PC-9 (cell line): ENCODE measurements at regions not wholly inside any gene's neighbourhood (a gene's known extent, or its start where the extent isn't known, plus 50 kb on each side); places are given as distances from the start of the nearest gene placed in this dataset.

ENCODE experiments used
- BruUV-seq: library from RNA; stranded (reverse); fragments of 400-500 nt; replicated peaks from 2 replicates; lab custom pipeline; 2021; lab: Mats Ljungman, UMichigan
- CTCF ChIA-PET: fragments of 300-600 bp; sonication (Branson Sonifier 250); formaldehyde crosslinking; loops from one replicate; lab custom pipeline; 2022; ENCODE audit warnings: antibody characterized with exemption; lab: Charles Lee
- POLR2A ChIA-PET: fragments of 300-600 bp; sonication (Branson Sonifier 250); formaldehyde crosslinking; loops from one replicate; lab custom pipeline; 2022; ENCODE audit warnings: antibody characterized with exemption; ENCODE audit not compliant: unreplicated experiment; lab: Charles Lee
- DNase-seq, 2 experiments: peaks; one replicate each; pipeline versions ENCODE4 v3.0.0 to v3.0.0-alpha.2; 2015 to 2022; ENCODE audit warnings: mixed read lengths in 1 of 2
- H2AFZ ChIP-seq: fragments of 200-600 bp; sonication (generic); 2 replicates; pipeline ENCODE4 v1.8.1; 2017; ENCODE audit warnings: antibody characterized with exemption
- H3F3A ChIP-seq: fragments of 200-600 bp; sonication (generic); 2 replicates; pipeline ENCODE4 v1.8.1; 2017; ENCODE audit warnings: antibody characterized with exemption, mild to moderate bottlenecking, low read depth; ENCODE audit not compliant: insufficient read depth
- H3K27ac ChIP-seq: fragments of 200-600 bp; sonication (generic); 2 replicates; pipeline ENCODE4 v1.6.1; 2016; ENCODE audit warnings: mixed run types
- H3K27me3 ChIP-seq: fragments of 200-600 bp; sonication (generic); 2 replicates; pipeline ENCODE4 v1.6.1; 2016; ENCODE audit warnings: low read depth, mixed run types; ENCODE audit not compliant: insufficient read depth
- H3K36me3 ChIP-seq: fragments of 200-600 bp; sonication (generic); 2 replicates; pipeline ENCODE4 v1.6.1; 2016; ENCODE audit warnings: low read depth, mixed run types
- H3K4me1 ChIP-seq: fragments of 200-600 bp; sonication (generic); replicated peaks from 2 replicates; pipeline ENCODE4 v1.6.1; 2016; ENCODE audit warnings: mixed run types; ENCODE audit not compliant: insufficient read depth
- H3K4me2 ChIP-seq: fragments of 200-600 bp; sonication (generic); 2 replicates; pipeline ENCODE4 v1.6.1; 2017; ENCODE audit warnings: mixed run types
- H3K4me3 ChIP-seq: fragments of 200-600 bp; sonication (generic); 2 replicates; pipeline ENCODE4 v1.6.1; 2016; ENCODE audit warnings: mixed run types
- H3K79me2 ChIP-seq: fragments of 200-600 bp; sonication (generic); 2 replicates; pipeline ENCODE4 v1.6.1; 2017; ENCODE audit warnings: low read depth, mixed run types
- H3K9me2 ChIP-seq: fragments of 200-600 bp; sonication (generic); 2 replicates; pipeline ENCODE4 v1.8.1; 2017; ENCODE audit warnings: mild to moderate bottlenecking; ENCODE audit not compliant: insufficient read depth
- H3K9me3 ChIP-seq: fragments of 200-600 bp; sonication (generic); 2 replicates; pipeline ENCODE4 v1.8.1; 2016; ENCODE audit warnings: low read depth; ENCODE audit not compliant: insufficient read depth
- H4K20me1 ChIP-seq: fragments of 200-600 bp; sonication (generic); 2 replicates; pipeline ENCODE4 v1.8.1; 2017; ENCODE audit not compliant: insufficient read depth
- EZH2 ChIP-seq: fragments of 200-600 bp; sonication (generic); IDR thresholded peaks from 2 replicates; pipeline ENCODE4 v1.8.0; 2017; ENCODE audit warnings: antibody characterized with exemption, low read depth
- intact Hi-C: fragments of 100-400 bp; cut with micrococcal nuclease; formaldehyde crosslinking; loops from one replicate; pipeline ENCODE4 v1.10.0; 2022; ENCODE audit not compliant: unreplicated experiment
- TF ChIP-seq, protein P1 (sequence below): fragments of 200-600 bp; sonication (generic); conservative IDR thresholded peaks from 2 replicates; pipeline ENCODE4 v1.6.1; 2017; ENCODE audit warnings: mixed run types, antibody characterized with exemption, mild to moderate bottlenecking, moderate library complexity

- TF ChIP-seq EZH2: no peak
- TF ChIP-seq, protein P1, sequence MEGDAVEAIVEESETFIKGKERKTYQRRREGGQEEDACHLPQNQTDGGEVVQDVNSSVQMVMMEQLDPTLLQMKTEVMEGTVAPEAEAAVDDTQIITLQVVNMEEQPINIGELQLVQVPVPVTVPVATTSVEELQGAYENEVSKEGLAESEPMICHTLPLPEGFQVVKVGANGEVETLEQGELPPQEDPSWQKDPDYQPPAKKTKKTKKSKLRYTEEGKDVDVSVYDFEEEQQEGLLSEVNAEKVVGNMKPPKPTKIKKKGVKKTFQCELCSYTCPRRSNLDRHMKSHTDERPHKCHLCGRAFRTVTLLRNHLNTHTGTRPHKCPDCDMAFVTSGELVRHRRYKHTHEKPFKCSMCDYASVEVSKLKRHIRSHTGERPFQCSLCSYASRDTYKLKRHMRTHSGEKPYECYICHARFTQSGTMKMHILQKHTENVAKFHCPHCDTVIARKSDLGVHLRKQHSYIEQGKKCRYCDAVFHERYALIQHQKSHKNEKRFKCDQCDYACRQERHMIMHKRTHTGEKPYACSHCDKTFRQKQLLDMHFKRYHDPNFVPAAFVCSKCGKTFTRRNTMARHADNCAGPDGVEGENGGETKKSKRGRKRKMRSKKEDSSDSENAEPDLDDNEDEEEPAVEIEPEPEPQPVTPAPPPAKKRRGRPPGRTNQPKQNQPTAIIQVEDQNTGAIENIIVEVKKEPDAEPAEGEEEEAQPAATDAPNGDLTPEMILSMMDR: no peak
- BruUV-seq: no TSS peak
- Histone ChIP-seq H4K20me1 (no peaks in the 10 kb centered on the region), H2AFZ (no peak overlapping the region), H3K79me2 (no peaks in the 10 kb centered on the region), H3K9me3 (no peaks in the 10 kb centered on the region), H3K4me1 (no peaks in the 10 kb centered on the region), H3K9me2 (no peaks in the 10 kb centered on the region), H3K27ac (no peak overlapping the region), H3K27me3 (no peaks in the 10 kb centered on the region), H3K4me3 (no peak overlapping the region), H3F3A (no peaks in the 10 kb centered on the region), H3K4me2 (no peak overlapping the region), H3K36me3 (no peaks in the 10 kb centered on the region)
- DNase-seq: no peak
- POLR2A ChIA-PET: no interaction called here
- intact Hi-C loops: no loop called here
- CTCF ChIA-PET: no interaction called here
Measured at GRCh38 chr3:67204951-67205350, 206.8 kb downstream of the KBTBD8 start.

GRCh38 chr3:67215690-67216089 is 217.6 kb downstream of the KBTBD8 start:
- no peaks in the 10 kb centered on the region for H3F3A ChIP-seq
- intact Hi-C loops: no loop called here
- CTCF ChIA-PET: no interaction called here

DNA sequence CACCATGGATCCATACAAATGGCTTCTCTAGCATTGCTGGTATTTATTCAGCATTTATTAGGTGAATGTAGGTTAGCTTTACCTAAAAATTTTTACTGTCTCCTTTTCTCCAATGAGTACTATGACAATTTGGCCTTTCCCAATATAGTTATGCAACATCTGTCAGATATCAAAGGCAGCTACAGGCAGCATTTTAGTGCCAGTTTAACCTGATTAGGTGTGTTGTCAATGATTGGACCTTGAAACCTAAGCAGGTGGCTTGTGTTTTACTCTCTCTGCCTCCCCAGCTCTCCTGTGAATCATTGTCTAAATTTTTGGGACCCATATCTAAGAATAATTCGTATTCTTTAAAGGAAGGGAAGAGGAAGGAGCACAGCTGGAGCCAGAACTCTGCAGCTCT is 228.9 kb downstream of the KBTBD8 start:
- TF ChIP-seq, protein P1: no peak
- no peak for TF ChIP-seq EZH2
- H3F3A ChIP-seq: no peaks in the 10 kb centered on the region
- no peaks in the 10 kb centered on the region for H3K79me2 ChIP-seq
- H2AFZ ChIP-seq: no peak overlapping the region
- no peaks in the 10 kb centered on the region for H3K27me3 ChIP-seq
- no peaks in the 10 kb centered on the region for H3K9me2 ChIP-seq
- BruUV-seq: no TSS peak
- H3K27ac ChIP-seq: no peak overlapping the region
- H3K4me1 ChIP-seq: no peaks in the 10 kb centered on the region
- CTCF ChIA-PET: no interaction called here
- no peak overlapping the region for H3K4me3 ChIP-seq
- H4K20me1 ChIP-seq: no peaks in the 10 kb centered on the region
- H3K9me3 ChIP-seq: no peaks in the 10 kb centered on the region
- intact Hi-C loops: no loop called here
- DNase-seq: no peak
- H3K36me3 ChIP-seq: no peaks in the 10 kb centered on the region
- H3K4me2 ChIP-seq: no peak overlapping the region
- POLR2A ChIA-PET: no interaction called here

More at GRCh38 chr3:67215690-67216089, 217.6 kb downstream of the KBTBD8 start:
- Histone ChIP-seq H3K27me3 (no peaks in the 10 kb centered on the region), H3K27ac (no peak overlapping the region), H3K9me2 (no peaks in the 10 kb centered on the region; the same call in 1 of the 2 replicates), H2AFZ (no peak overlapping the region), H3K36me3 (no peaks in the 10 kb centered on the region), H3K4me1 (no peaks in the 10 kb centered on the region), H3K4me2 (no peak overlapping the region), H3K4me3 (no peak overlapping the region), H4K20me1 (no peaks in the 10 kb centered on the region), H3K79me2 (no peaks in the 10 kb centered on the region), H3K9me3 (no peaks in the 10 kb centered on the region)
- no TSS peak for BruUV-seq
- POLR2A ChIA-PET: no interaction called here
- TF ChIP-seq EZH2: no peak
- TF ChIP-seq, protein P1: no peak
- DNase-seq: no peak
